ENCODE measurements at regions not wholly inside any gene's neighbourhood (a gene's known extent, or its start where the extent isn't known, plus 50 kb on each side); places are given as distances from the start of the nearest gene placed in this dataset.

DNA sequence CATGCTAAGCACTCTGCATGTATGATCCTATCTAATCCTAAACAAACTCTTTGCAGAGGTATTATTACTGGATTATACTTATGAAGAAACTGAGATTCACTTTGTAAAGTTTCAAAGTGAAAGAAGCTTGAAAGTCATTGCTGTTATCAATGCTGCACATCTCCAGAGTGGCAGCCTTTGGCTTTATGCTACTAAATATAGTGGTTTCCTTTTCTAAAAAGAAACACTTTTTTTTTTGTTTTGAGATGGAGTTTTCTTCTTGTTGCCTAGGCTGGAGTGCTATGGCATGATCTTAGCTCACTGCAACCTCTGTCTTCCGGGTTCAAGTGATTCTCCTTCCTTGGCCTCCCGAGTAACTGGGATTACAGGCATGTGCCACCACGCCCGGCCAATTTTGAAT, 114.9 kb upstream of the RAB27B start:
- TF ChIP-seq, protein P1, sequence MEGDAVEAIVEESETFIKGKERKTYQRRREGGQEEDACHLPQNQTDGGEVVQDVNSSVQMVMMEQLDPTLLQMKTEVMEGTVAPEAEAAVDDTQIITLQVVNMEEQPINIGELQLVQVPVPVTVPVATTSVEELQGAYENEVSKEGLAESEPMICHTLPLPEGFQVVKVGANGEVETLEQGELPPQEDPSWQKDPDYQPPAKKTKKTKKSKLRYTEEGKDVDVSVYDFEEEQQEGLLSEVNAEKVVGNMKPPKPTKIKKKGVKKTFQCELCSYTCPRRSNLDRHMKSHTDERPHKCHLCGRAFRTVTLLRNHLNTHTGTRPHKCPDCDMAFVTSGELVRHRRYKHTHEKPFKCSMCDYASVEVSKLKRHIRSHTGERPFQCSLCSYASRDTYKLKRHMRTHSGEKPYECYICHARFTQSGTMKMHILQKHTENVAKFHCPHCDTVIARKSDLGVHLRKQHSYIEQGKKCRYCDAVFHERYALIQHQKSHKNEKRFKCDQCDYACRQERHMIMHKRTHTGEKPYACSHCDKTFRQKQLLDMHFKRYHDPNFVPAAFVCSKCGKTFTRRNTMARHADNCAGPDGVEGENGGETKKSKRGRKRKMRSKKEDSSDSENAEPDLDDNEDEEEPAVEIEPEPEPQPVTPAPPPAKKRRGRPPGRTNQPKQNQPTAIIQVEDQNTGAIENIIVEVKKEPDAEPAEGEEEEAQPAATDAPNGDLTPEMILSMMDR (IDR thresholded peaks at IDR 0.05) = no peak
- TF ChIP-seq POLR2A (IDR thresholded peaks at IDR 0.05) (no peak), EP300 (IDR thresholded peaks at IDR 0.05) (no peak)

Data from ovary (tissue), 3 donors.